AG08396 (cell line): ENCODE measurements at regions not wholly inside any gene's neighbourhood (a gene's known extent, or its start where the extent isn't known, plus 50 kb on each side); places are given as distances from the start of the nearest gene placed in this dataset.
A peak's percentile ranks its signal among the peaks of the same experiment; 100 is the strongest.
"Not testable (repeated sequence)": the region's sequence is repeated elsewhere in the genome, so short reads cannot be mapped to it uniquely, and the experiment has no call there.

ENCODE experiments used
- DNase-seq: peaks from one replicate; pipeline ENCODE4 v3.0.0; 2012; ENCODE audit warnings: low spot score, mixed read lengths

DNA sequence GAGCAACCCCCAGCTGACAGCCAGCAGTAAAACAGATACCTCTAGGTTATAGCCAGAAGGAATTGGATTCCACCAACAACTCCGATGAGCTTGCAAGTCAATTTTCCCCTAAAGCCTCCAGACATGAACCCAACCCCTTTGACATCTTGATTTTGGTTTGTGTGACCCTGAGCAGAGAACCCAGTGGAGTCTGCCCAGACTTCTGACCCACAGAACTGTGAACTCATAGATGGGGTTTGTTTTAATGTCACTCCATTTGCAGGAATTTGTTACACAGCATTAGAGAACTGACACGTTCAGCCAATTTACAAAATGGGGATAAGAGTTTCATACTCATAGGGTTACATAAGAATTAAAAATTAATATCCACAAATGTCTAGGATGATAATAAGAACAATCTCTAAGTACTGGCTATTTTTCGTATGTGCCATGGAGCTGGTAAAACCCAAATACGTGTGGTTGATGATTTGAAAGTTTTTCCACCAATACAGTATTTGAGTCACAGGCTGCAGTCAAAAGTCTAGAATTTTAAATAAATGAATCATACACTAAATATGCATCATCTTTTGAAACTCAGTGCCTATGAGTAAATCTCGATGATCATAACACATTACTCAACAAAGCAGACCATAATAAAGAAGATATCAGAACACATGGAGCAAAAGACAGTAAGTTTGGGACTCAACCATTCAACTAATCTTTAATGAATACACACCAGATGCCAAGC lies 380.0 kb downstream of the ANAPC1 start:
- DNase-seq, result not testable (repeated sequence)

DNA sequence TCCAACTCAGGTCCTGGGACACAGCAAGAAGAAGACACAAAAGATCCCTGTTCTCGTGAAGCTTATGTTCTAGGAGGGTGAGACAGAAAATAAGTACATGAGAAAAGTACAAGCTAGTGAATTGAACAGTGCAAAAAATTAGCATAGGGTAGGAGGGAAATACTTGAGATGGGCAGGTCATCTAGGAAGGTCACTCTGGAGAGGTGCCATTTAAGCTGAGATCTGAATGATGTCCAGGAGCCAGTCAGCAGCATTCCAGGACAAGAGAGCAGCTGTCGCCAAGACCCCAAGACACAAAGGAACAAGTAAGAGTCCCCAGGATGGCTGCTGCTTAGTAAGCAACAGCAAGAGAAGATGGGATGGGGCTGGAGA lies 379.4 kb downstream of the ANAPC1 start:
- DNase-seq, result not testable (repeated sequence)

DNA sequence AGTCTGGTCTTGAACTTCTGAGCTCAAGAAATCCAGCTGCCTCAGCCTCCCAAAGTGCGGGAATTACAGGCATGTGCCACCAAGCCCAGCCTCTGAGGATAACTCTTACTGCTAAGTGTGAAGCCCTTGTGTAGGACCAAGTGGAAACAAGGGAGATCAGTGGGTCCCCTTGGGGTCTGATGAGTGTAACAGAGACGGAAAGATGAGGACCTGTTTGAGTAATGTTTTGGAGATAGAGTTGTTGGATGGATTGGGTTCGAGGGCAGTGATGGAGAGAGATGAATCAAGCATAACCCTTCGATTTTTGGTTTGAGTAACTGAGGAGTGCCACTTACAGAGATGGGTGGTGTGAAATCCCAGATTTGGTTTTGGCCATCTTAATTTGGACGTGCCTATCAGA lies 378.7 kb downstream of the ANAPC1 start:
- DNase-seq, result not testable (repeated sequence)

DNA sequence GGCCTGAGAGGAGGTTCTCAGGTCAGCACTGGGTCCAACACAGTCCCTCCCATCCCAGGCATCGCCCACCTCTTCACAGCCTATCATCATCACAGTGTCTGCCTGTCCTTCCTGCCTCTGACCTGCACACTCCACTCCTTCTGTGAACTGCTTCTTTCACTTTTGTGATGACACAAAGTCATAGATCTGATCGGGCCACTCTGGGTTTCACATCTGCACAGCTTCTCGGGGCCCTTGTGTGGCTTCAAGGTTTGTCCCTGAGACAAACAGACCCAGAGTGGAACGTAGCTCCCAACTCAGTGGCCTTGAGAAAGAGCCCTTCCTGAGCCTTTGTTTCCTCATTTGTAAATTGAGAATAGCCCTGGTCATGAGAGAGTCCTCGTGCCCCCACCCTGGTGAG lies 377.1 kb downstream of the ANAPC1 start:
- not testable (repeated sequence) for DNase-seq

DNA sequence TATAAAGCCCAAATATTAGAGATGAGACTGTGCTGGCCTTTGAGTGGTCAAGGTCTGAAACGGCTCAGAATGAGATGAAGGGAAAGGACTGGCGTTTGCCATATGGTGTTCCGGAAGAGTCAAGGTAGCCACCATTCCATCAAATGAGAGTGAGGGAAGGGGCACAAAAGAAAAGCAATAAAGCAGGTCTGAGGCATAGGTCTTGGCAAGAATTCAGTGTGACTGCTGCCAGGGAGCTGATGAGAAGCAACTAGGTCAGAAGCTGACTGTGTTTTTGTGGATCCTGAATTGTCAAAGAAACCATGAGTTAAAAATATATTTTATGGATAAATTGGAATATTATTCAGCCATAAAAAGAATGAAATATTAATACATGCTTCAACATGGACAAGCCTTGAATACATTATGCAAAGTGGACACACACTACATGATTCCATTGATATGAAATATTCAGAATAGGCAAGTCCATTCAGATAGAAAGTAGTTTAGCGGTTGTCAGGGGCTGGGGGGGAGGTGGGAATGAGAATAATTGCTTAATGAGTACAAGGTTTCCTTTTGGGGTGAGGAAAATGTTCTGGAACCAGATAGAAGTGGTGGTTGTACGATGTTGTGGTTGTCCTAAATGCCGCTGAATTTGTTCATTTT lies 374.6 kb downstream of the ANAPC1 start:
- not testable (repeated sequence) for DNase-seq

DNA sequence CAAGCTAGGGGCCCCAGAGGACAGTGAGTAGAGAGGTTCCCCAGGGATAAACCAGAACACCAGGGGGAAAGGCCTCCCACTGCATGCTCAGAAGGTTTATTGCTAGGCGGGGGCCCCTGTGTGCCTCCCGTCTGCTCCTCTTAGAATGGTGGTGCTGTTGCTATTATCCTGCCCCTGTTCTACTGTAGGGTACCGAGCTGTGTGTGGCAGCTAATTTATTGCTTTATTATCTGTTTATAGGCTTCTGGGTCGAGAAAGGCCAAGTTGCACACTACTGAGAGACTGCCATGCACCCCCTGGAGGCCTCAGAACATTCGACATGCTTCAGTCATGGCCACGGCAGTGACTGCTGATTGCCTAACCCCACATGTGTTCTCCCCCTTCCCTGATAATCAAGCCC lies 373.6 kb downstream of the ANAPC1 start:
- DNase-seq, result not testable (repeated sequence)

DNA sequence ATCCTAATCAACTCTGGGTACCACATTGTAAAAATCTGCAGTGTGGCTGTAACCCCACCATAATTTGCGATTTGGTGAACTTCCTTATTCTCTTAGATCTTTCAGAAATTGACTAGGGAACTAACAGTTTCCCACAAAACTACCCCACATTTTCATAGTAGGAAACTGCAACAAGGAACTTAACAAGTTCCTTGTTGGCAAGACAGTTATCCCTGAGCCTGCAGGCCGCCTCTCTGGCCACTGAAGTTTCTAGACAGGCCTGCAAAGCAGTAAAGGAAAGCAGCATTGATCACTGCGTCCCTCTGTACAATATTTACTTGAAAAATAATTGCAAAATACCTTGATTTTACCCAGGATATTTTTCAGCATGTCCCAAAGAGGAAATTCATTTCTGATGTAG lies 372.9 kb downstream of the ANAPC1 start:
- not testable (repeated sequence) for DNase-seq

DNA sequence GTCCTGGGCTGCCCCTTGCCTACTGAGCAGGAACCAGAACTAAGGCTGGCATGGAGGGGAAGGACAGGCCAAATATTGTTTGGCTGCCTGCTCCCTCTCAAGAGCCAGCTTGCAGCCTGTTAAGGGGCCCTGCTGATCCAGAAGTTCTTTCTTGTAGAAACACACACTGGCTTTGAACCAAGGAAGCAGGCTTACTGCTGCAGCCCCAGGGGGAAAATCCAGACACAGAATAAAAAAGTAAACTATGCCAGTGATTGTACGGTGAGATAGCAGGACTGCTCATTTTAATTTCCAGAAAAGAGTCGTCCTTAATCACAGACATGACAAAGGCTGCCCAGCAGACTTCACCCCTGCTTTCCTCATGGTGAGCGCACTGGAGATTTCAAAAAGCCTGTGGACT lies 371.6 kb downstream of the ANAPC1 start:
- DNase-seq, result not testable (repeated sequence)

DNA sequence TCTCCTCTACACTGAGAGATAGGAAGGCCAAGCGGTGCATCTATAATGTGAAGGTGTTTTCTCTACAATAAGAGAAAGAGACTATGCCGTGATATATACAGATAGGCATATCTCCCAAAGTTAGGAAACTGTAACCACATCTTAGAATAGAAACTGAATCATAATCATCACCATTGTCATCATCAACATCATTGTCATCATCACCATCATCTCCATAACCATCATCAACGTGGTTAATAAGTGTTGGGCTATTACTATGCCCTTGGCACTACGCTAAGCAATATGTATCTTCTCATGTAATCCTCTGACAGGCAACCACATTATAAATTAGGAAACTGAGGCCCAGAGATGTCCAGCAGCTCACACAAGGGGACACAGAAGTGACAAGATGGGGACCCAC lies 369.9 kb downstream of the ANAPC1 start:
- not testable (repeated sequence) for DNase-seq

DNA sequence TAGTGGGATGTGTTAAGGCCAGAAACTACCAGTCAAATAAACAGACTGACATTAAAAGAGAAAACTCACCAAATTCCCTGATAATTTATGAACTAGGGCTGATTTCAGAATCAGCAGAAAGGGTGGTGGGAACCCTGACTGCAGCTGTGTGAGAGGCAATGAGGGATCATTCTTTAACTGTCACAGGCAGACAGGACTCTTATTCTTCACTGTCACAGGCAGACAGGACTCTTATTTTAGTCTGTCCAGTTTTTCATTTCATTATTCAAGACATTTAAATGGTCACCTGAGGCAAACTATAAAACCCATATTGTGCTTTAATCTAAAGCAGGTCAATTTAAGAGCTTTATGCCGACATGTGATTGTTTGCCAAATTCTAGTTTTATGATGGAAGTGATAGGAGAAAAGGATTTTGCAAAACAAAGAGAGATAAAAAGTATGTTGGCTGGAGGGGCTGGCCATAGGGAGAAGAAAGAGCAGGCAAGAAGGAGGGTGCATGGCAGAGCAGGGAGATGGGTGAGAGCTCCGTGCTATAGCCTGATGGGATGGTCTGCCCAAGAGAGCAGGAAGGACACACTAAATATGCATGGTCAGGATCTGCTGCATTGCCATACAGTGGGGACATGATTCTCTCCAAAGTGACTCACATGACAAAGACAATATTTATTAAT lies 366.8 kb downstream of the ANAPC1 start:
- DNase-seq, result not testable (repeated sequence)

DNA sequence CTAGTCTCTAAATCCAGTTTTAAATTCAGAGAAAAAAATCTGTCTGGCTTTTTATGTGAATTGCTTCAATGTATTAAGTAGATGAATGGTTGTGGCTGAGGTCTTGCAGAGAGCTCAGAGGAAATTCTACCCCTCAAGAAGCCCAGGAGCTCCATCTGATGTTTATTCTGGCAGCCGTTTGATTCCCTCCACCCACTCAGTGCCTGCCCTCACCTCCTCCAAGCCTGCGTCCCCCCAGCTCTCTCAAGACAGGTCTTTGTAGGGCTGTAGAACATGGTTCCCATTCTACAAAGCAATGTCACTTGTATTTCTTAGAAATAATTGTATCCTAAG lies 366.3 kb downstream of the ANAPC1 start:
- DNase-seq, result not testable (repeated sequence)

DNA sequence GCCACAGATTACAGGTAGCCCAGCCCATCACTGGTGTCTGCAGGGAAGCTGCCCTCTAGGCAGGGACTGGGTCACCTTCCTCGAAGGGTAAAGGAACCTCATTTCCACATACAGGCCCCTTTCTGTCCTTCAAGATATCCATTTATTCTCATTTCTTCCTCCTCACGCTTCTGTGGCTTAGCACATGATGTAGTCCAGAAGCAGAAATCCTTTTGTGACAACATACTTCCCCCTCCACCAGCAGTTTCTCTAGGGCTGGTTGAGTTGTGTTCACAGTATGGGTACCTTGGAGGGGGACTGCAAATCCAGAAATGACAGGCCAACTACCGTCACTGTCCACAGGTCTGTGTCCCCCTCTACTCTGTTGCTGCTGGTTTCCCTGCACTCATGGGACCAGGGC lies 364.9 kb downstream of the ANAPC1 start:
- no peak for DNase-seq

DNA sequence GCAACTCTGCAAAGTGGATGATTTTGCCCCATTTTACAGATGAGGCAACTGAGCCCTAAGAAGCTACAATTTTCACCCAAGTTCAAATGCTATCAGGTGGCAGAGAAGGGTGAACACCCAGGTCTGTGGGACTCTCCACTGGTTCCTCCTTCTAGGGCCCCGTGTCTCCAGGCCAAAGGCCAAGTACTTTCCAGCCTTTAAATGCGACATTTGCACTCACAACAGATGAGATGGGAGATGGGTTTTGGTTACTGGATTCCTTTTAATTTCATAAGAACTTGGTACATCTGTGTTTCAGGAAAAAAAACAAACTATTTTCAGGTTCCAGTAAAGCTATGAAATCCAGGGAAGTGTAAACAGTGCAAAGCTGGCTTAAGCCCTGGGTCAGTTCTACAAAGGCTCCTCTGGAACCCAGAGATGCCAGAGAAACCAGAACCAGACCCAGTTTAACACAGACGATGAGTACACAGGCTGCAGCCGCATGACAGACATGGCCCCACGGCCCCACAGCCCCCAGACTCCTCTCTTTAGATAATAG lies 361.7 kb downstream of the ANAPC1 start:
- DNase-seq, result peak; percentile 17

DNA sequence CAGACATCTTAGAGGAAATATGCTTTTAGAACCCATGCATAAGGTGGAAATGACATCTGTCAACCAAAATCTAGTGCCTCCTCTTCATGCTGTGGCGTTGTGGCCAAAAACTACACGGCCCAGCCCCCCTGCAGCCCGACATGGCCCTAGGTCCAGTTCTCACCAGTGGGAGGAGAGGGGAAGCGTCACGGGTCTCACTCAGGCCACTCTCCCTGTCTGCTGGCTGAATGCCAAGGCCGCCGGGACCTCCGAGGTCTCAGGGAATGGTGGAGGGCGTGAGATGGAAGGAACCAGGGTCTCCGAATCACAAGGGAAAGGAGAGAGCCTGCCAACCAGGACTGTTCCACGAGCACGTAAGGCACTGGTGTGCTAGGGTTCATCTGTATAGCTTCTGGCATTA lies 361.0 kb downstream of the ANAPC1 start:
- no peak for DNase-seq

DNA sequence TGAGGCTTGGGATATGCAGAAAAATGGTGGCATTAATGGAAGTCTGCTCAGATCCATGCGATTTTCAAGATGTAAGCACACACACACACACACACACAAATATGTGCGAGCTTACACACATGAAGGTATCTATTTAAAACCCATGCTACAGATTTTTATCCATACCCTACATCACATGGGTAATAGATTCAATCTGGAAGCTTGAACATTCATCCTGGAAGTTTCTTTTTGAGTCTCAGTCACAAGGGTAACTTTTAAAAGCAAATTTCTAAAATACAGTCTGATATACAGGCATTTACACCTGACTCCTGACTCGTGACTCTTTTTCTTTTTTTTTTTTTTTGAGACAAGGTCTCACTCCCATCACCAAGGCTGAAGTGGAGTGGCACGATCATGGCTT lies 359.0 kb downstream of the ANAPC1 start:
- not testable (repeated sequence) for DNase-seq

DNA sequence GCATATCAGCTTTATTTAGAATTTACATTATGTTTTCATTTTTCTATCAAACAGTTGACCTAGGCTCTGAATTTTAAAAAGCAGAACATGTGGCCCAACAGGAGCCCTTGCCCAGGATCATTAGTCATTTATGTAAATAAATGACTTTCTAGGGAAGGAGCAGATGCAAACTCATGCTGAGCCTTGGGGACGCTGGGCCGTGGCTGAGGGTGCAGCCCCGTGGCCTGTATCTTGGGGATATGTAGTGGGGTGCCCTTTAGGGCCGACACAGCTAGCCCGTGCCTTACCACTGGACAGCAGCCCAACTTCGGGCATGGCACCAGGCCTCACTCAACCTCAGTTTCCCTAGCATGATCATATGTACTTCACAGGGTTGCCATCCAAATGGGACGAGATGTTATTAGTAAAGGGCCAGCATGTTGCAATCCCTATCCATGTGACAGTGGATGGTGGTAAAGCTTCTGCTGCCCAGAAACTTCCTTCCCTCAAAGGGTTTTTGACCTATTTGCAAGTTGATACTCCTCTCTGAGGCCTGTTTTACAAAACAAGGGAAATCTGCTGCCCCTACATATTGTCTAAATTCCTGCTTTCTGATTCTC lies 357.9 kb downstream of the ANAPC1 start:
- not testable (repeated sequence) for DNase-seq

DNA sequence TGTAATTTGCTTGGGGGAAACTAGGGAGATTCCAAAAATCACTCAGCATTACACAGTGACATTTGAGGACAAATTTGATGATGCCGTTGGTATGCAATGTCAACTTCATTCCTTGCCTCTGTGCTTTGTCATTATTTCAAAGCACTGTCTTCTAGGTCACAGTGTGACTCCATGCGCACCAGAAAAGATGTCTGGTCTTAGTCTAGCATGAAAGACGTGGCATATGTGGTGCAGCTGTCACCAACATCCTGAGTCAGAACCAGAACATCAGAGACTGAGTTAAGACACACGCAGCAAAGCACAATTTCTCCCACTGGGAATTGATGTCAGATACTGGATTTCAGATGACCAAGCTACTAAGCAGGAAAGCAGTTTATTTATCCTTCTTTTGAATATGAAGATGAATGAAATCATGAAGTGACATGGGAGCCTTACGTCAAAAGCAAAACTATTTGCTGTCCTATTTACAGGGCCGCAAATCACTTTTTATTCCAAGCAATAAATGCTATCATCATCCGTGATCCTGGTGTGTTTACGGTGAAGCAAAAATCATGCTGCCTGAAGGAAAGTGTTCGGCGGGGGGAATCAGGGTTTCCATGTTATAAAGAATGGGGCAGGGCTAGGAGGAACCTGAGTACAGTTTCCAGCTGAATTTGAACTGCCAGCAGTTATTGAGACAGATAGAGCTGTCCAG lies 356.1 kb downstream of the ANAPC1 start:
- DNase-seq, result not testable (repeated sequence)

DNA sequence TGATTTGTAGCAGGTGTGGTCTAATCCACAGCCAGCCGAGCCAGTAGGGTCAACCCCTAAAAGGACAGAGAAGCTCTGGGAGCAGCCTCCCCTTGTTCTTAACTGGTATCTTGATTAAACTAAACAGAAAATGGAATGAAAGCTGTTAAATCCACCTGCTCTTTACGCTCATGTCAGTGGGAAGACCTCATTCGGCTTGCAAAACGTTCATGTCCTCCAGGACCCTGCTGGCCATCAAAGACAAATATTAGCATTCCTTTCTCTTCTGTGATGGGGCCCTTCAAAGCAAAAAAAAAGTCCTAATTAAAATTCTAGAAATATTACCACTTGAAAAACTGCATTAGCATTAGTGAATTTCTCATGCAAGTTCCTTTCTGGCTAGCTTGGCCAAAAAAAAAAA lies 355.0 kb downstream of the ANAPC1 start:
- DNase-seq, result not testable (repeated sequence)

DNA sequence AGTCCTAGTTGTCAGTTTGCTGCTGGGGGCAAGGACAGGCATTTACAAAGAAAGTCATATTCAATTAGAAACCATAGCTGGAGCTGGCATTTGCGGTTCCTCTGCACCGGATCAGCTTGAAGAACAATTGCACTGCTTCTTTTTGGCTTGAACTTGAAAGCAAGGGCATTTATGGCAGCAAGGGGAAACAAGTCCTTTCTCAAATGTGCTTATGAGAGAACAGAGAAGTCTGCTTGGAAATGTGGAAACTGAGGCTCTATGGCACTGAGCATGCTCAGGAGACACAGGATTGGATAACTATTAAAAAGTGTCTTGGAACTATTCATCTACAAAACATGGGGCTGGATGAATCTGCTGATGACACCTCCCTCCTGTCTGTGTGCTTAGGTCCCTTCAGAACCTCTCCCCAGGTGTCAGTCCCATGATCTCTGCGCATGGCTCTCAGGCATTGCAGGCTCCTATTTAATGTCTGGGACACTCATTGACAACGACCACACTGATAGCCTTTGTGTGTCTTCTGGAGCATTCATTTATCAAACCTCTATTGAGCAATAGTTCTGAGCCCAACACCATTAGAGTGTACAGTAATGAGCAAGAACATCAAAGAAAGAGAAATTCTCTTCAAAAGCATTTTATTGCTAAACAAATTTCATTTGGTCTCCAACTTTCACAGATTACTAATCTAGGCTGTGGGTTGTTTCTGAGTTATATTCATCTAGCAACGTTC lies 353.6 kb downstream of the ANAPC1 start:
- DNase-seq, result not testable (repeated sequence)

DNA sequence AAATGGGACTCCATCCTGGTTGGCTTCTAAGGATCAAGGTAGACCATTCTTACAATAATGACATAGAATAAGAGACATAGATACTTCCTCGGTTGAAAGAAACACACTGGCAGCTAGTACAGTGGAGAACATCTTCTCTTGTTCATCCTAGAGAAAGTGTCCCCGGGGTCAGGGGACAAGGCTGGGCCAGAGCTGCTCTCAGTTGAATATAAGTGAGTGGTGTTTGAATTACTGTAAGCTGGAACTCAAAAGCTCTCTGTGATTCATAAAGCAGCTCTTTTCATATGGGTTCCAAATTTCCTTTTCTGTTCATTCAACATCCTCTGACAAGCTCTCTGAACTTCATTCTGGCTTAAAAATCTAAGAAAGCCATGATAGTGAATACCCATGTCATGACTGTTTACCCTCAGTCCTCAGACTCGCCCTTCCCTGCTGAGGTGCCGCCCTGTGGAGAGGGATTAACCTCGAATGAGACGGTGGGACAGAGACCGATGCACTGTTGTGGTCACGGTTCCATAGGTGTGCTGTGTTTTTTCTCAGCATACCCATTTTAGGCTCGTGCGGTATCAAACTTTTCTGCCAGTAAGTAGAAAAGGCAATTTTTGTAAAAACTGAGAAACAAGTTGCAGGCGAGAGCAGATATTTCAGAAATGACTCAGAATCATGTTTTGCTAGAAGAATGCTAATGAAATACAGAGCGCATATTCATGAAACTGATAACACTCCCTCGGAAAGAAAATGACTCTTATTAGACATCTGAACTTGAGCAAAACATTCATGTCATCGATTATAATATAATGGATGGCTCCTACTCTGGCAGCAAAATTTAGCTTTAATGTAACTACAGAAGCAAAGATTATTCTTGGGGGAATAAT lies 351.1 kb downstream of the ANAPC1 start:
- not testable (repeated sequence) for DNase-seq
